ENCODE measurements at regions not wholly inside any gene's neighbourhood (a gene's known extent, or its start where the extent isn't known, plus 50 kb on each side); places are given as distances from the start of the nearest gene placed in this dataset.
"Not testable (repeated sequence)": the region's sequence is repeated elsewhere in the genome, so short reads cannot be mapped to it uniquely, and the experiment has no call there.

DNA sequence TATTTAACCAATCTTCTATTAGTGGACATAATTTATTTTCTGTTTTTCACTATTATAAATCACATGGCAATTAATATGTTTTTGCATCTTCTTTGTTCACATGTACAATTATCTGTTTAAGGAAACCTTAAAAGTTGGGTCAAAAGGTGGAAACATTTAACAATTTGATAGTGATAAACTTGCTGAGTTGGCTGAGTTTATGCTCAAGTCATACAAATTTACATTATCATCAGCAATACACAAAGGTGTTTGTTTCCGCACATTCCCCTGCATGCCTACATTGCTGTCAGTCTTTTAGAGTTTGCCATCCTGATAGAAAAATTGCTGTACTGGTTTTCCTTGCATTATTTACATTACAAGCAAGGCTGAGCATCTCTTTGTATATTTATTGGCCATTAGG, 139.5 kb downstream of the KCNRG start:
- no peak for DNase-seq (ENCODE audit: low spot score)

DNA sequence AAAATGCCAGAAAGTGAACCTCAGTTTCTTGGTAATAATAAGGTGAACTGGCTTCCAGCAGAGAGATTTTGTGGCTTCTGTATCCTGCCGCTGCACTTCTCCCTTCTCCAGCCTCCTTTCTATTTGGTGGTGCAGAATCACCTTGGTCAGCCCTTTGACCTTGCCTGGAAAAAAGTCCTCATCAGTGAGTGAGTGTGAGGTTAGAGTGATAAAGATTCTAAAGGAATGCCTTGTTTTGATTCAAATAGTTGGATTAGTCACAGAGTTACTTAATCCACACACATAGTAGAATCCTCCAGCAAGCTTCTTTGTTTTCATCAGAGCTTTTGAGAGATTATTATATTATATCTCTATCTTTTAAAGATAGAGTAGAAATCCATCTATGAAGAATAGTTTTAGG, 140.9 kb downstream of the KCNRG start:
- no peak for DNase-seq (ENCODE audit: low spot score)

DNA sequence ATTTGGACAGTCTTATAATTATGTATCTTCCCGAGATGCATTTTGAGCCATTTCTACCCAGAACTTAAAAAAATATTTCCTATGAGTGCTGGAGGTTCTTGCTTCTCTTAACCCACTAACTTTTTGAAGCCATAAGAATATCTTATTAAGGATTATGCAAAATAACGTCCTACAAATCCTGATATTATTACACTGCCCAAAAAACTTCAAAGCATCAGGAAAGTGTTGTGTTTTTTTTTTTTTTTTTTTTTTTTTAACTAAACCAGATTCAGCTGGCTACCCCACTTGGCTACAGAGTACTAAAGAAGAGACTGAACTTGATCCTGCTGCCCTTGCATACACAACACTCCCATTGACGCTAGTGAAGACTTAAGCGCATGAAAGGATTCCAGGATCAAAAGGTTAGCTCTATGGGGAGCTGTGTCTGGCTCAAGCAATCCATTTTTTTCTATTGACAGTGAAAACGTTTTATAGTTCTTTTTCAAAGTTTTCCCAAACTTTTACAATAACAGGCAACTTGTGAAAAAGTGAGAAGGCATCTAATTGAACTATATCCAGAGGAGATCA, 141.4 kb downstream of the KCNRG start:
- DNase-seq (ENCODE audit: low spot score): no peak

DNA sequence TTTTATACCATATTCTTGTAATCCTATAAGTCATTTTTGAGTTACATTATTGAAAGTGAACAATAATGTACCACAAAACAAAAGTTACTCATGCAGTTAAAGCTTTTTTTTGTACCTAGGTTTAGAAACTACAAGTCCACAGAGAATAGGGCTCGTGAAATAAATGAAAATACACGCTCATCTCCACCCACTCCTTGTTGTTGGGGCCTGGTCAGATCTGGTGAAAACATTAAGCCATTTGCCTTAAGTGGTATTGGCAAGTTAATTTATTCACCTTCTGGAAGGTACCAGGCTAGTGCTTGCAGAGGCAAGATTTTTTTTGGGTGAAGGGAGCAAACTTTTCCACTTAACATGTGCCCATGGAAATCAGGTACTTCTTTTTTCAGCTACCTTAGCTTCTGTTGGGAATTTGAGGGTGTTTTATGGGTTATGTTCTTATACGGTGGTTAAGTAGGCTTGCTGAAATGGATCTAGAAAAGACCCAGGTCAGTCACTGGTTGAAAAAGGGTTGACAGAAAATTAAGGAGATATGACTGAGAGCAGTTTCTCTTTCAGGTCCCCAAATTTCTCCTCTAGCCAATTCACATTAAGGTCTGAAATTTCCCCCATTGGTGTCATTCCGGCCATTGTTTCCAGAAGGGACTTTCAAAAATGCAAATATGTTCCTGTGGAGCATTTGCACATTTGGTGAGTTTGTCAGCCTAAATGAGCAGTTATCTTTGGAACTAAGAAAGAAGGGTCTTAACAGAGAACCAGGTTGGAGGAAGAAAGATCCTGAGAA, 143.3 kb downstream of the KCNRG start:
- no peak for DNase-seq (ENCODE audit: low spot score)

DNA sequence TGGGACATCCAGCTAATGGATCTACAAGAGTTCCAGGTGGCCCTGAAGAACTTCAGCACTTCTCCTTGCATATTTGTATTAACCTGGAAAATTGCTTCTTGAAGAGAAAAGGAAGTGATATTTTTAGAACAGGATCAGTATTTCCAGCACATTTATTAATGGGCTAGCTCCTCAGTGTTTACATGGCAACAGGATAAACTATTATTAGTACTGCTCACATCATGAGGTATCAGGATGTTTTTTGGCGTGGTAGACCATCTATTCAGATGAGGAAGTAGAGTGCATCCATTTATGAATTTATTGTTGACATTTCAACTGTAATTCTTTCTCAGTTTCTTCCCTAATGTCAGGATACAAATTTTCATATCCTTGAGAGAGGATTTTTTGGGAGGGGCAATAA, 144.4 kb downstream of the KCNRG start:
- DNase-seq (ENCODE audit: low spot score): no peak

DNA sequence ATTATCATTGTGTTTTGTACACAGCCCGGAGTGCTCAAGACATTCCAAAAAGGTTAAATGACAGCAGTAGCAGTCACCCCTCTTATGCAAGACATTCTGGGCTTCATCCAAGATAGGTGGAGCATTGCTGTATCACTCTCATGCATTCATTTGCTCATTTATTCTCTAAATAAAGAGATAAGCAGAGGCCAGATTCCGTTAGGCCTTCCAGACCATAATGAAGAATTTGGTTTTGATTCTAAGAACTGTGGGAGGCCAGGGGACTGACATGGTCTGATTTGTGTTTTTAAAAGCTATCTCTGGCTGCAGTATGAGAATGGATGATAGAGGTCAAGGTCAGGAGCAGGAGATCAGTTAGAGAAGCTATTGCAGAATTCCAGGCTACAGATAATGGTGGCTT, 145.8 kb downstream of the KCNRG start:
- no peak for DNase-seq (ENCODE audit: low spot score)

DNA sequence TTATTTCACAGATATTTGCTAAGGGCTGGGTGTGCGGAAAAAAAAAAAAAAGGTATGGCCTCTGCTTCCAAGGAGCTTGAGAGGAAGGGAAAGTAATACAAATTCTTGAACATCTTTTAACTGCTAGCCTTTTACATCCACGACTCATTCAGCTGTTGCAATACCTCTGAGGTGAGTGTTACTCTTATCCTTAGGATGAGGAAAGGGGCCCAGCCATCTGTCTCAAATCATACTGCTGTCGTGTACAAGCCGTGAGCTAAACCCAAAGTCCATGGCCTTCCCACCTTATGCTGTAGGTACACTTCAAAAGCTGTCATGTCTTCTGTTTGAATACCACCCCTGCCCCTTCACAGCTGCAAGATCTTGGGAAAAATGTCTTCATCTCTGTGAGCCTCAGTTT, 146.8 kb downstream of the KCNRG start:
- no peak for DNase-seq (ENCODE audit: low spot score)

DNA sequence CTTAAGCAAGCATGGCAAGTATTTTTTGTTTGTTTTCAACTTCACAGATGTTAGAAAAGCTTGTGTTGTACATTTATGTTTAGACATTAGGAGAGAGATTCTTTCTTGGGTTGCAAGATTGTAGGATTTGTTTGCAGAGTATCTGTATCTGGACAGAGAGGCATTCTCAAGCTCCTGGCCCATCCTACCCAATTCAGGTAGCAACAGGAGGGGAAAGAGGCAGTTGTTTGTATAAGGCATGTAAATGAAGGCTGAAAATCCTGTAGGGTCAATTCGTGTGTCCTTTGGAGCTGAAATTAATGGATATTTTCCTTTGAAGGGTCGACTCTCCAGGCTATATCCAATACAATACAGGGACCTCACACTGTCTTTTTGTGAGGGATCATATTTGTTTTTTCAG, 147.3 kb downstream of the KCNRG start:
- no peak for DNase-seq (ENCODE audit: low spot score)

DNA sequence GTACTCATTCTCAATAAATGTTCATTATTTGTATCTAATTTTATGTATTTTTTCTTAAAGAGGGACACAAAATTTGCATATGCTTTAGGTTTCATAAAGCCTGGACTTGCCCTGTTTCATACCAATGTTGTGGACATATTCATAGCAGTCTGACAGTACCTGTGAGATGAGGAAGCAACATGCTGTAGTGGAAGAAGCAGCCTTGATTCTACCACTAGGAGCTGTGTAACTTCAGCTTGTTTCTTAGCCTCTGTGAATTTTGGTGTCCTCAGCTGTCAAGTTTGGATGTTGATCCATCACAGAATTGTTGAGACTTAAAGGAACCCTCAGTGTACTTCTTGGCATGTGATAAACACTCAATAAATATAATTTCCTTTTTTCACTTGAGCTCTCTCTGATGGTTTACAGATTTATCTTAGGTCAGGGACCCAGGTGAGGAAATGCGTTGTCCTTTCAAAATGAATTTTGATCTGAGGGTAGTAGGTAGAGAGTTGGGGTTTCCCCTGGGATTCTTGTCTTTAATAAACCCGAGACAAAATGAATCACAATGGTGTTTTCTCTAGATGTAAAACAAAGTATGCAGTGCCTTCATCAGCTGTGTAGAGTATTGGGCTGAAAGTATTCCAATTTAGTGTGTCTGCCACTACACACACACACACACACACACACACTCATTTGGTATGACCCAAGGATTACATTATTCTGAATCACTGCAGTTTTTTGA, 152.1 kb downstream of the KCNRG start:
- DNase-seq (ENCODE audit: low spot score): no peak

DNA sequence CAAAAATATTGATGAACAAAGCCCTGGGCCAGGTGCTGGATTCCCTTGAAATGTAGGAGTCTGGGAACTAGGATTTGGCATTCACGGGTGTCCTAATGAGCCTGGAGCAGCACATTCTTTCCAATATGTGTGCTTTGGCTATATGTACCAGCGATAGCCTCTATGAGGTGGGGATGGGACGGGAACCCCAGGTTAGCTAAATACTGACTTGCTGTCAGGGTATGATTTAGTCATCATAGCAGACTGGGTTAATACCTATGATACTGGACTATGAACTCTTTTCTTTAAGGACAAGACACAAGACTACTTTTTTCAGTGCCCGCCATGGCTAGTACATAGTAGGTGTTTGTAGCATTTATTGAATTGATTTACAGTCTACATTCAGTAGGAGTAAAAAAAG, 152.7 kb downstream of the KCNRG start:
- no peak for DNase-seq (ENCODE audit: low spot score)

DNA sequence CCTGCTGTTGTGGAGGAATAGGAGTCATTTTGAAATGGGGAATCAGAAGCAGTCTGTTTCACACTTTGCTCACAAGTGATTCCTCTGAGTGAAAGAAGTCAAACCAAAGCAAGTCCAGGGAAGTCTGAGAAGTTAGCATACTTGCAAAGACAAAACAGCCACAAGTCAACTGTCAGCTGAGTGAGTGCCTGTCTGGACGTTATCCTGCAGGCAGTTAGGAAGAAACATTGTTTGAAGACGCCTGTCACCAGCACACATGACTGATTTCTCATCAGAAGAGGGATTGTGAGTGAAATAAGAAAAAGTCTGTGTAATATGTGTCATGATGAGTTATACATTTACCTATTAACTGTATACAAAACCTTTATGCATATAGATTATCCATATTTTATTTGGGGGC, 153.5 kb downstream of the KCNRG start:
- DNase-seq (ENCODE audit: low spot score): no peak

DNA sequence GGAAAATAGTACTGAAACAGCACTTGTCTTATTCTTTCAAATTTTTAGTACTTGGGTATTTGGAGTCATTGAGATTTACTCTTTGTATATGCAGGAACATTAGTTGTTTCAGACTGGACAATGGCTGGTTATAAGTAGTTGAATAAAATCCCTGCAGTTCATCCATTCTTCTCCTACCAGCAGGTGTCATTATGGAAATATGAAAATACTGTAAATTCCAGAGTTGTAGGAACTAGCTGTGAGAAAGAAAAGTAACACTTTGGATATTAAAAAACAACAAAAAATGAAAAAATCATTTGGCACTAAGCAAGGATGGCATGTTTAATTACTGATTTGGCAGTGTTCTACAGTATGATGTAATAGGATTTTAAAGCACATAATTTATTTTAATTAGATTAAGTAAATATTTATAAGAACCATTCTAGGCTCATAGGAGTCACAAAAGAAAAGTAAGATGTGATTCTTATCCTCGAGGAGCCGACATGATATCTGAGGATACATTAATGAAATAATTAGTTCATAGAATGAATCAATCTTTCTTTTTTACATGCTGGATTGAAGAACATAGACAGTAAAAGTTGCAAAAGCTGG, 155.3 kb downstream of the KCNRG start:
- no peak for DNase-seq (ENCODE audit: low spot score)

DNA sequence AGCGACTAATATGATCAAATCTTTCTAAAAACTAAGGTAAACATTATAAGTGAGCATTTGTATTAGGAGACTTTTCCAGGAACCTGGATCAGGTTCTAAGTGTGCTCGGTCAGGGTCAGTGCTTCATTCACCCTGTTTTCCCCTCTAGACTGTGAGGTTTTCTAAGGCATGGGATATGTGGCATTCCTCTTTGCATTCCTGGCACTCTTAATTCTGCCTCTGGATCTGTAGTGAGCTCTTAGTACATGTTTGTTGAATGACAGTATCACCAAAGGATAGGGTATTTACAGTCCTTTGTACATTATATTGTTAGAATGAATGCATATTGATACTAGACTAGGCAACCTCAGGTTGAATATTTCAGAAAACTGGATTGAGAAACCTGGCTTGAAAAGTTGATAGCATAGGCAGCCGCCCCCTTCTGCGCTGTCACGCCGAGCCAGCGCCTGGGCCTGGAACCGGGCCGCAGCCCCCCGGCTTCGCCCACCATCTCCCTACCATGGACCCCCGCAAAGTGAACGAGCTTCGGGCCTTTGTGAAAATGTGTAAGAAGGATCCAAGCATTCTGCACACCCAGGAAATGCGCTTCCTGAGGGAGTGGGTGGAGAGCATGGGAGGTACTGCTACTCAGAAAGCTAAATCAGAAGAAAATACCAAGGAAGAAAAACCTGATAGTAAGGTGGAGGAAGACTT, 156.5 kb downstream of the KCNRG start:
- DNase-seq (ENCODE audit: low spot score): no peak

DNA sequence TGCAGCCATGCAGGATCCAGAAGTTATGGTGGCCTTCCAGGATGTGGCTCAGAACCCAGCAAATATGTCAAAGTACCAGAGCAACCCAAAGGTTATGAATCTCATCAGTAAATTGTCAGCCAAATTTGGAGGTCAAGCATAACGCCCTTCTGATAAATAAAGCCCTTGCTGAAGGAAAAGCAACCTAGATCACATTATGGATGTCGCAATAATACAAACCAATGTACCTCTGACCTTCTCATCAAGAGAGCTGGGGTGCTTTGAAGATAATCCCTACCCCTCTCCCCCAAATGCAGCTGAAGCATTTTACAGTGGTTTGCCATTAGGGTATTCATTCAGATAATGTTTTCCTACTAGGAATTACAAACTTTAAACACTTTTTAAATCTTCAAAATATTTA, 157.8 kb downstream of the KCNRG start:
- DNase-seq (ENCODE audit: low spot score): not testable (repeated sequence)

DNA sequence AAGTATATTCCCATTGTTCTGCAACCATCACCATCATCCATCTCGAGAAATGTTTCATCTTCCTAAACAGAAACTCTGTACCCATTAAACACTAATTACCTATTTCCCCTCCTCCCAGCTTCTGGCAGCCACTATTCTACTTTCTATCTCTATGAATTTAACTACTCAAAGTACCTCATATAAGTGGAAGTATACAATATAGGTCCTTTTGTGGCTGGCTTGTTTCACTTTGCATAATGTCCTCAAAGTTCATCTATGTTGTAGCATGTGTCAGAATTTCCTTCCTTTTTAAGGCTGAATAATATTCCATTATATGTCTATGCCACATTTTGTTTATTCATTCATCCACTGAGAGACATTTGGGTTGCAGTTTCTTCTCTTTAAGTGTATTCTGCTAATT, 159.4 kb downstream of the KCNRG start:
- no peak for DNase-seq (ENCODE audit: low spot score)

DNA sequence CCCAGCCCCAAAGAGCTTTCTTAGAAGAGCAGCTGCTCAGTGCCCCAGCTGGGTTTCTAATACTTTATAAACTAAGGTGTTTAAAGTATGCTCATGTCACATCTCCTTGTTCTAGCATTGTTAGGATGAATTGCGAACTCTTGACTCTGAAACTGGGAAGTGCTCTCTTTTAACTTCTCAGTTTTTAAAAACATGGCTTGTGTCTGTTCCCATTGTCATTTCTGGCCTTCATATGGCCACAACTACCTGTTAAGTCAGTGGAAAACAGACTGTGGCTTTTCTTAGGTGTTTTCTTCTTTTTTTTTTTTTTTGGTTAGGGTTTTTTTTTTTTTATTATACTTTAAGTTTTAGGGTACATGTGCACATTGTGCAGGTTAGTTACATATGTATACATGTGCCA, 164.7 kb downstream of the KCNRG start:
- no peak for DNase-seq (ENCODE audit: low spot score)

DNA sequence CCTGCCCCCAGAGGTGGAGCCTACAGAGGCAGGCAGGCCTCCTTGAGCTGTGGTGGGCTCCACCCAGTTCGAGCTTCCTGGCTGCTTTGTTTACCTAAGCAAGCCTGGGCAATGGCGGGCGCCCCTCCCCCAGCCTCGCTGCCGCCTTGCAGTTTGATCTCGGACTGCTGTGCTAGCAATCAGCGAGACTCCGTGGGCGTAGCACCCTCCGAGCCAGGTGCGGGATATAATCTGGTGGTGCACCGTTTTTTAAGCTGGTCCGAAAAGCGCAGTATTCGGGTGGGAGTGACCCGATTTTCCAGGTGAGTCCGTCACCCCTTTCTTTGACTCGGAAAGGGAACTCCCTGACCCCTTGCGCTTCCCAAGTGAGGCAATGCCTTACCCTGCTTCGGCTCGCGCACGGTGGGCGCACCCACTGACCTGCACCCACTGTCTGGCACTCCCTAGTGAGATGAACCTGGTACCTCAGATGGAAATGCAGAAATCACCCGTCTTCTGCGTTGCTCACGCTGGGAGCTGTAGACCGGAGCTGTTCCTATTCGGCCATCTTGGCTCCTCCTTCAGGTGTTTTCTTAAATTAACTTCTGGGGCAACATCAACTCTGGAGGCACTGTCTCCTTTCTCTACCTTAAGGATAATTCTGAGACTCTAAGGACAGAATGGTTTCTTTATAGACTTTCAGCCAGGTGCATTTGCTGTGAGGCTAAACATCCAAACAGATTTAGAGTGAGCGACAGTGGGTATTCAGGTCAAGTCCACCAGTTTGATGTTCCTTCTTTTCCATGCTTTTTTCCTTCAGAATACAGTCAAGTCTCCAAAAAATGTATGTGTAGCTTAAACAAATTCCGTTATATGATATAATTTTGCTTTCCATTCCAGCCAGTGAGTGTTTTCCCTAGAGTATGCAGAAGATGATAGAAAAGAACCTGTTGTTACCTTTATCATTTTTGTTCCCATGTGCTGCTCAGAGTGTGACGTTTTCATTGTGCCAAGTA, 170.8 kb downstream of the KCNRG start:
- DNase-seq (ENCODE audit: low spot score): not testable (repeated sequence)

DNA sequence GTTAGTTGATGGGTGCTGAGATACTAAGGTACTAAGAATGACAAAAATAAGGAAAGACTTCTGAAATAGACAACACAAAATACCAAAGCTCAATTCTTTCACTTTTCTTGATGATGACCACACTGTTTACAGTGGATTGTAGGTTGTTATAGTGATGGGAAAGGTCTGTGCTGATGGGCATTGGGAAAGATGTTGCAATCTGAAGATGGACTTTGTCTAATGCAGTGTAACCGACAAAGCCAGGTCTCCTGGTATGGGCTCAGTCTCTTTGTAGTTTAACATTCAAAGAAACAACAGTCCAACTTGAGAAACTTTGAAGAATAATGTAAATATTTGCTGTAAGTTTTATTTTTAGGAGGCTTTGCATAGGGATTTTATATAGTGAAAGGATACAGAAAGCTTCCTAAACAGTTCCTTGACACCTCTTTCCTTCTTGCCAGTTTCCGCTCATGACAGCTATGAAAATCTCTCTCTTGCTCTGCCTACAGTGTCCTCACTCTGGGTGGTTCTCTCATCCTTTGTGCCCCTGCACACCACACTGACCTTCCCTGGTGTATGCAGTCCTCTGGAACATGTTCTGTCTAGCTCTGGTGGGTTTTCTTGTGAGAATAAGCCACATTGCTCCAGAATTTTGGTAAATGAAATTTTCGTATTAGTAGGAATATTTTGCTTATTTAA, 172.2 kb downstream of the KCNRG start:
- DNase-seq (ENCODE audit: low spot score): no peak

DNA sequence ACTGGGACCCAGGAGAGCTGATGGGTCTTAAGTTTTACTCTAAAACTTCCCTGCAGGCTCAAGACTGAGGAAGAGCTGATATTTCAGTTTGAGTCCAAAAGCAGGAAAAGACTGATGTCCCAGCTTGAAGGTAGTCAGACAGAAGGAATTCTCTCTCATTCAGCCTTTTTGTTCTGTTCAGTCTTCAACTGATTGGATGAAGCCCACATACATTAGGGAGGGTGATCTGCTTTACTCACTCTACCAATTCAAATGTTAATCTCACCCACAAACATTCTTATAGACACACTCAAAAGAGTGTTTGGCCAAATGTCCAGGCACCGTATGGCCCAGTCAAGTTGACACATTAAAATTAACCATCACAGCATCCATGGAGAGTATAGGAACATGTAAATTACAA, 173.5 kb downstream of the KCNRG start:
- no peak for DNase-seq (ENCODE audit: low spot score)

DNA sequence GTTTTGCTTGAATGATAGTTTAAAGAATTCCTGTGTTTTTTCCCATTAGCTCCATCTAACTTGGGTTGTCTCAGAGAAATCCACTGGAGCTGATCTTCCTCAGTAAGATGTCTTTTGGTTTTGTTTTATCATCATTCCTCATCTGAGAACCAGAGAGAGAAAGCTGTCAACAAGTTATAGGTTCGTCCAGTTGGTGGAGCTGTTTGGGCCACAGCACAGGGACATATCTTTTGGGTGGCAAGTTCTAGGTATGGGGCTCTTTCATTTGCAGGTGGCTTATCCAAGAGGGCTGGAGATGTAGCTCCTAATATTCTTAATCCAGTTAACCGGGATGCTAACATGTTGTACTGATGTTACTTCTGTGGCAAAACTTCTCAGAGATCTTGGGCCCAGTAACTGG, 174.2 kb downstream of the KCNRG start:
- DNase-seq (ENCODE audit: low spot score): no peak

All from mesenteric fat pad (tissue), 1 donor.